Transverse colon (tissue), 4 donors: ENCODE measurements at regions not wholly inside any gene's neighbourhood (a gene's known extent, or its start where the extent isn't known, plus 50 kb on each side); places are given as distances from the start of the nearest gene placed in this dataset.
"Not testable (repeated sequence)": the region's sequence is repeated elsewhere in the genome, so short reads cannot be mapped to it uniquely, and the experiment has no call there.

Experiments
- DNase-seq: peaks from one replicate; pipeline ENCODE4 v3.0.0-alpha.2; 2019
- H3K27ac ChIP-seq, 4 donors: fragments of 200-600 bp; sonication (generic); 2 replicates each; pipeline ENCODE4 v1.5.1; 2016 to 2018; ENCODE audit warnings: inconsistent platforms in 4 of 4
- H3K27me3 ChIP-seq: fragments of 200-600 bp; sonication (generic); 2 replicates; pipeline ENCODE4 v1.5.1; 2017; ENCODE audit warnings: inconsistent platforms
- H3K36me3 ChIP-seq, 4 donors: fragments of 200-600 bp; sonication (generic); 2 replicates each; pipeline ENCODE4 v1.5.1; 2017 to 2019; ENCODE audit warnings: inconsistent platforms in 4 of 4
- H3K4me1 ChIP-seq, 4 donors: fragments of 200-600 bp; sonication (generic); 2 replicates each; pipeline ENCODE4 v1.5.1; 2017 to 2020; ENCODE audit warnings: inconsistent platforms in 4 of 4
- H3K4me3 ChIP-seq, 4 donors: fragments of 200-600 bp; sonication (generic); 1 replicate in 1 of 4; 2 replicates in 3 of 4; pipeline versions ENCODE4 v1.5.1 to v1.6.1; 2017 to 2019; ENCODE audit warnings: inconsistent platforms in 4 of 4
- H3K9me3 ChIP-seq, 2 donors: fragments of 200-600 bp; sonication (generic); 2 replicates each; pipeline ENCODE4 v1.5.1; 2017 to 2019; ENCODE audit warnings: inconsistent platforms in 2 of 2
- EP300 ChIP-seq: sonication (generic); formaldehyde crosslinking; IDR thresholded peaks from one replicate; pipeline ENCODE4 v1.6.1; 2017; ENCODE audit warnings: antibody characterized with exemption, low read depth
- POLR2A ChIP-seq: fragments of 450-650 bp; IDR thresholded peaks from one replicate; pipeline ENCODE4 v1.6.1; 2016; ENCODE audit warnings: antibody characterized with exemption, mild to moderate bottlenecking, moderate library complexity
- POLR2AphosphoS5 ChIP-seq, 3 donors: sonication (generic); formaldehyde crosslinking; IDR thresholded peaks; one replicate each; pipeline ENCODE4 v1.6.1; 2016; ENCODE audit warnings: antibody characterized with exemption in 3 of 3
- WGBS, 2 donors: methylation state at CpG; one replicate each; pipeline ENCODE4 v1.1.5; 2018; ENCODE audit warnings: low coverage in 1 of 2; 5-methylcytosine and 5-hydroxymethylcytosine counted together
- in situ Hi-C, 4 donors: fragments of 200-750 bp; cut with MboI; loops; one replicate each; pipeline versions ENCODE4 v1.15.0 to v1.15.1; 2017; ENCODE audit warnings: low sequenced_read_pairs in 3 of 4, low pct_ligation_motif_present in 1 of 4, low pct_unique_long_range_greater_than_20kb in 1 of 4
- intact Hi-C: fragments of 100-400 bp; cut with DNase I; formaldehyde crosslinking; loops from one replicate; pipeline ENCODE4 v1.15.1; 2023; ENCODE audit warnings: low total_unique reads
- TF ChIP-seq, protein P1 (sequence below), 5 experiments: fragments of 200-600 bp in 3 of 5; fragments of 450-650 bp in 2 of 5; sonication (generic) in 3 of 5; IDR thresholded peaks; 1 replicate in 2 of 5; 2 replicates in 3 of 5; pipeline ENCODE4 v1.5.1; 2016 to 2017; ENCODE audit warnings: antibody characterized with exemption in 5 of 5, inconsistent platforms in 3 of 5, mild to moderate bottlenecking in 2 of 5, moderate library complexity in 1 of 5

DNA sequence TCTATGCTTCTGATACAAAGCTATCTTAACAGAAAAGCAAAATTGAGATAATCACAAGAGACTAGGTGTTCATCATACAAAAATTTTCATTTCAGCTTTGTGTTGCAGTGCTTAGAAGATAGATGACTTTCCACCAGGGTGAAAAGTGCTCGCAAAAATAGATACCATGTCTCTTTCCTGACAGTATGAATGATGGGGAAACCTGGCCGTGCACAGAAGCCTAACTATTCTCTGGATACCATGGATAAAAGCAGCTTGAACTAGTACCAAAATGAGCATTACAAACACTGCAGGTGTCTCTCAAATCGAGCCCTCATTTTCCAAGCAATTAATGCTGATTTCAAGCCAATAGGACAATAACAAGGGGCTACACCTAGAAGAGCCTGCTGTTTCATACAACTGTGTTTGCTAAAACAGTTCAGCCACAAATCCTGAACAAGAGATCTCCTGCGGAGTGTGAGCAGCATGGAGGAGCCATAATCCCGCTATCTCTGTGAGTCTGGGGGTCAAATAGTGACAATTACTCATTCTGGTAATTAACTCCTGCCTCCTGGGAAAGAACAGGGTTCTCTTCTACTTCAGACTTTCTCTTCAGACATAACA lies 507.6 kb downstream of the PID1 start:
- Histone ChIP-seq H3K27ac (no peak overlapping the region), H3K36me3 (no peaks in the 10 kb centered on the region), H3K9me3 (no peaks in the 10 kb centered on the region), H3K27me3 (no peaks in the 10 kb centered on the region), H3K4me1 (no peaks in the 10 kb centered on the region), H3K4me3 (no peak overlapping the region)
- WGBS, 2 donors, result 66 to 69% methylated on average over 5 of the region's 5 CpGs
- in situ Hi-C loops, result no loop called here
- intact Hi-C loops, result no loop called here
- DNase-seq, result no peak
- TF ChIP-seq, protein P1, sequence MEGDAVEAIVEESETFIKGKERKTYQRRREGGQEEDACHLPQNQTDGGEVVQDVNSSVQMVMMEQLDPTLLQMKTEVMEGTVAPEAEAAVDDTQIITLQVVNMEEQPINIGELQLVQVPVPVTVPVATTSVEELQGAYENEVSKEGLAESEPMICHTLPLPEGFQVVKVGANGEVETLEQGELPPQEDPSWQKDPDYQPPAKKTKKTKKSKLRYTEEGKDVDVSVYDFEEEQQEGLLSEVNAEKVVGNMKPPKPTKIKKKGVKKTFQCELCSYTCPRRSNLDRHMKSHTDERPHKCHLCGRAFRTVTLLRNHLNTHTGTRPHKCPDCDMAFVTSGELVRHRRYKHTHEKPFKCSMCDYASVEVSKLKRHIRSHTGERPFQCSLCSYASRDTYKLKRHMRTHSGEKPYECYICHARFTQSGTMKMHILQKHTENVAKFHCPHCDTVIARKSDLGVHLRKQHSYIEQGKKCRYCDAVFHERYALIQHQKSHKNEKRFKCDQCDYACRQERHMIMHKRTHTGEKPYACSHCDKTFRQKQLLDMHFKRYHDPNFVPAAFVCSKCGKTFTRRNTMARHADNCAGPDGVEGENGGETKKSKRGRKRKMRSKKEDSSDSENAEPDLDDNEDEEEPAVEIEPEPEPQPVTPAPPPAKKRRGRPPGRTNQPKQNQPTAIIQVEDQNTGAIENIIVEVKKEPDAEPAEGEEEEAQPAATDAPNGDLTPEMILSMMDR (IDR thresholded peaks at IDR 0.05), result no peak
- no peak for TF ChIP-seq EP300
- TF ChIP-seq POLR2A, result no peak
- TF ChIP-seq POLR2AphosphoS5 (IDR thresholded peaks at IDR 0.05), result no peak

DNA sequence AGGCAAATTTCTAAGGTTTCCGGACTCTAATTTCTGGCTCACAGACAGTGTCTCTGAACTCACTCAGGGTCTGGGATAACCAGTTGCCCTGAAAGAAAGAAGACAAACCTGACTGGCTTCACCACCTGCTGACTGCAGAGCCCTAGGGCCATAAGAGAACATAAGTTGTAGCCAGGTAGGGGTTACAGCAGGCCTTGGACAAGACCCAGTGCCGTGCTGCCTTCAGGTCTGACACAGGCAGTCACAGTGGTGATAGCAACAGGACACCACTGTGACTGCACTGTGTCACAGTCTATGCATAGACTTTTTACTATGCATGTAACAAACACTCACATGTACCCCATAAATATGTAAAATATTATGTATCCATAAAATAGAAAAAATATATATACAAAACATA lies 508.5 kb downstream of the PID1 start:
- Histone ChIP-seq H3K9me3 (no peaks in the 10 kb centered on the region), H3K27ac (no peak overlapping the region), H3K4me1 (no peaks in the 10 kb centered on the region), H3K36me3 (no peaks in the 10 kb centered on the region), H3K4me3 (no peak overlapping the region), H3K27me3 (no peaks in the 10 kb centered on the region)
- intact Hi-C loops, result no loop called here
- in situ Hi-C loops, result no loop called here
- TF ChIP-seq EP300 (no peak), POLR2A (no peak), POLR2AphosphoS5 (IDR thresholded peaks at IDR 0.05) (no peak)
- TF ChIP-seq, protein P1 (IDR thresholded peaks at IDR 0.05), result no peak
- 87 to 90% methylated on average over 2 of the region's 2 CpGs for WGBS, 2 donors
- no peak for DNase-seq

DNA sequence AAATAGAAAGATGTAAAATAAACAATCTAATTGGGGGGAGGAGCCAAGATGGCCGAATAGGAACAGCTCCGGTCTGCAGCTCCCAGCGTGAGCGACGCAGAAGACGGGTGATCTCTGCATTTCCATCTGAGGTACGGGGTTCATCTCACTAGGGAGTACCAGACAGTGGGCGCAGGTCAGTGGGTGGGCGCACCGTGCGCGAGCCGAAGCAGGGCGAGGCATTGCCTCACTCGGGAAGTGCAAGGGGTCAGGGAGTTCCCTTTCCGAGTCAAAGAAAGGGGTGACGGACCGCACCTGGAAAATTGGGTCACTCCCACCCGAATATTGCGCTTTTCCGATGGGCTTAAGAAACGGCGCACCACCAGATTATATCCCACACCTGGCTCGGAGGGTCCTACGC lies 515.4 kb downstream of the PID1 start:
- 92 to 95% methylated on average over 2 to 25 of the region's 25 CpGs for WGBS, 2 donors
- H3K4me3 ChIP-seq, intact Hi-C loops, H3K4me1 ChIP-seq, H3K27me3 ChIP-seq, DNase-seq, H3K27ac ChIP-seq, H3K9me3 ChIP-seq, in situ Hi-C loops, H3K36me3 ChIP-seq: not testable (repeated sequence)

DNA sequence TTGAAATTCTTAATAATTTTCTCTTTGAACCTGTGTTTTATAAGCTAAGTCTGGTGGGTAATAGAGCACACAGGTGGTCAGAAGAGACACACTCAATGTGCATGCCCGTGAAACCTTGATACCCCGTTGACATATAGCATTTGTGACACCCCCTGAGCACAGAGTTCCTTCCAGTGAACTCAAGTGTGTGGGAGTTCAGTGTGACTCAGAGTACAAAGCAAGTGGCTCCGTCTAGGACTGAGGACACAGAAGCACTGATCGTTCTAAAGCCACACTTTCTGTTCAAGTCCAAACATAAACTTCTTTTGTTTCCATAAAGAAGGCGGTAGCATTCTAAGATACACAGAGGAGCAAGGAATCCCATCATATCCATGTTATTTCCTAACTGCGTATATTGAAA lies 523.6 kb downstream of the PID1 start:
- H3K4me1 ChIP-seq, result no peaks in the 10 kb centered on the region
- no peak for TF ChIP-seq POLR2AphosphoS5 (IDR thresholded peaks at IDR 0.05)
- TF ChIP-seq POLR2A, result no peak
- TF ChIP-seq, protein P1 (IDR thresholded peaks at IDR 0.05), result no peak
- TF ChIP-seq EP300, result no peak
- WGBS, 2 donors, result 67 to 80% methylated on average over 2 to 6 of the region's 6 CpGs
- no peaks in the 10 kb centered on the region for H3K36me3 ChIP-seq
- intact Hi-C loops, result no loop called here
- no peaks in the 10 kb centered on the region for H3K9me3 ChIP-seq
- no peaks in the 10 kb centered on the region for H3K27me3 ChIP-seq
- no peak overlapping the region for H3K27ac ChIP-seq
- no peak overlapping the region for H3K4me3 ChIP-seq
- in situ Hi-C loops, result no loop called here
- DNase-seq, result no peak
